Esophagus muscularis mucosa (tissue), 4 donors: ENCODE measurements at regions not wholly inside any gene's neighbourhood (a gene's known extent, or its start where the extent isn't known, plus 50 kb on each side); places are given as distances from the start of the nearest gene placed in this dataset.

Experiments used
- DNase-seq: peaks from one replicate; pipeline ENCODE4 v3.0.0-alpha.2; 2017; ENCODE audit errors: extremely low spot score
- H3K27ac ChIP-seq, 4 donors: fragments of 200-600 bp; sonication (generic); replicated peaks in 1 of 4; 1 replicate in 3 of 4; 2 replicates in 1 of 4; pipeline ENCODE4 v1.5.1; 2016 to 2019; ENCODE audit warnings: mild to moderate bottlenecking in 1 of 4
- H3K27me3 ChIP-seq, 4 donors: fragments of 200-600 bp; sonication (generic); one replicate each; pipeline versions ENCODE4 v1.5.1 to v1.6.0; 2016 to 2019
- H3K36me3 ChIP-seq, 4 donors: fragments of 200-600 bp; sonication (generic); one replicate each; pipeline ENCODE4 v1.5.1; 2016 to 2019
- H3K4me1 ChIP-seq, 4 donors: fragments of 200-600 bp; sonication (generic); one replicate each; pipeline ENCODE4 v1.5.1; 2016 to 2019
- H3K4me3 ChIP-seq, 4 donors: fragments of 200-600 bp; sonication (generic); 1 replicate in 2 of 4; 2 replicates in 2 of 4; pipeline ENCODE4 v1.5.1; 2016 to 2019; ENCODE audit warnings: mild to moderate bottlenecking in 4 of 4, moderate library complexity in 1 of 4
- H3K9me3 ChIP-seq, 4 donors: fragments of 200-600 bp; sonication (generic); 1 replicate in 3 of 4; 2 replicates in 1 of 4; pipeline ENCODE4 v1.5.1; 2016 to 2019
- EP300 ChIP-seq: sonication (generic); formaldehyde crosslinking; IDR thresholded peaks from one replicate; pipeline ENCODE4 v1.6.1; 2017; ENCODE audit warnings: antibody characterized with exemption
- POLR2A ChIP-seq: fragments of 450-650 bp; IDR thresholded peaks from one replicate; pipeline ENCODE4 v1.6.1; 2017; ENCODE audit warnings: antibody characterized with exemption, moderate library complexity, mild to moderate bottlenecking, low read depth
- POLR2AphosphoS5 ChIP-seq, 2 donors: sonication (generic); formaldehyde crosslinking; IDR thresholded peaks; one replicate each; pipeline ENCODE4 v1.6.1; 2017; ENCODE audit warnings: antibody characterized with exemption in 2 of 2
- WGBS: methylation state at CpG from one replicate; pipeline ENCODE4 v1.1.5; 2018; 5-methylcytosine and 5-hydroxymethylcytosine counted together
- intact Hi-C: fragments of 100-400 bp; cut with DNase I; formaldehyde crosslinking; loops from one replicate; pipeline ENCODE4 v1.15.1; 2023
- TF ChIP-seq, protein P1 (sequence below), 3 experiments: fragments of 200-600 bp in 2 of 3; fragments of 450-650 bp in 1 of 3; sonication (generic) in 2 of 3; IDR thresholded peaks; one replicate each; pipeline ENCODE4 v1.5.1; 2017 to 2019; ENCODE audit warnings: antibody characterized with exemption in 3 of 3, mild to moderate bottlenecking in 2 of 3, moderate library complexity in 1 of 3

DNA sequence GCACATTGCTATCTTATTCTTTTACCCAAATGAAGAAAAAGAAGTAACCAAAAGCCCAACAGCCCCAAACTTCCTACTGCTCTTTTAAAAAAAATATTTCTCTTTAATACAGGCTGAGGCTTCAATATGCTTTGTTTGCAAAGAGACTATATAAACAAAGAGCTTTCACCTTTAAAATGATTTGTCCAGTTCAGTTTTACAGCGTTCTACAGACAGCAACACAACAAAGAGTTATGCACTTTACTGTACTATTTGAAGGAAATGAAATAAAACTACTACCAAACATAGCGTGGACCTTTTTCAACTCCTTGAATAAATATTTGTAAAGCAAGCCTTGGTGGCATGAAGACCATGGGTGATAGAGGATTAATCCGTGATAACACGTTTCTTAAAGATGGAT lies 151.2 kb downstream of the FGF9 start:
- no peaks in the 10 kb centered on the region for H3K36me3 ChIP-seq
- no peaks in the 10 kb centered on the region for H3K9me3 ChIP-seq
- no peak for TF ChIP-seq POLR2A
- TF ChIP-seq POLR2AphosphoS5 (IDR thresholded peaks at IDR 0.05): no peak
- TF ChIP-seq EP300: no peak
- peaks cover 0 to 17% (median 14%) of the 10 kb centered on the region in 4 donors for H3K4me1 ChIP-seq
- 62% methylated on average over 4 of the region's 4 CpGs for WGBS
- H3K27ac ChIP-seq: no peak overlapping the region
- no peak for DNase-seq
- H3K27me3 ChIP-seq: peaks cover 0 to 6% (median 0%) of the 10 kb centered on the region in 4 donors
- intact Hi-C loops: no loop called here
- no peak overlapping the region for H3K4me3 ChIP-seq

DNA sequence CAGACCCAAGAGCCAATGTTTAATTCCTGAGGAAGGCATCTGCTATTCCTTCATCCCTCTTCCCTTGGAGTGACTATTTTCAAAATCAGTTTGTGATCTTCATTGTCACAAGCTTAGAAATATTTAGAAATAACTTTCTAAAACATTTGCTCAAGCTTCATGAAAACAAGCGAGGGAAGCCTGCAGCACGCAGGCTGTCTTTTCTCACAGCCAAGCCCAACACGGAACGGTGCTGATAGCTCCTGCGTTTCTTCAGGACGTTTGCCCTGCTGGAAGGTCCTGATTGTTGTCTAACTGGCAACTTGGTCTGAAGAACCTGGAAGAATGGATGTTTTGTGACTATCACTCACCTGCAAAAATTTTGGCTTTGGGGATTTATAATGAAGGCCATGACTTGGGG lies 152.5 kb downstream of the FGF9 start:
- peaks cover 0 to 17% (median 14%) of the 10 kb centered on the region in 4 donors for H3K4me1 ChIP-seq
- no peaks in the 10 kb centered on the region for H3K9me3 ChIP-seq
- TF ChIP-seq EP300 (no peak), POLR2AphosphoS5 (IDR thresholded peaks at IDR 0.05) (no peak), POLR2A (no peak)
- TF ChIP-seq, protein P1, sequence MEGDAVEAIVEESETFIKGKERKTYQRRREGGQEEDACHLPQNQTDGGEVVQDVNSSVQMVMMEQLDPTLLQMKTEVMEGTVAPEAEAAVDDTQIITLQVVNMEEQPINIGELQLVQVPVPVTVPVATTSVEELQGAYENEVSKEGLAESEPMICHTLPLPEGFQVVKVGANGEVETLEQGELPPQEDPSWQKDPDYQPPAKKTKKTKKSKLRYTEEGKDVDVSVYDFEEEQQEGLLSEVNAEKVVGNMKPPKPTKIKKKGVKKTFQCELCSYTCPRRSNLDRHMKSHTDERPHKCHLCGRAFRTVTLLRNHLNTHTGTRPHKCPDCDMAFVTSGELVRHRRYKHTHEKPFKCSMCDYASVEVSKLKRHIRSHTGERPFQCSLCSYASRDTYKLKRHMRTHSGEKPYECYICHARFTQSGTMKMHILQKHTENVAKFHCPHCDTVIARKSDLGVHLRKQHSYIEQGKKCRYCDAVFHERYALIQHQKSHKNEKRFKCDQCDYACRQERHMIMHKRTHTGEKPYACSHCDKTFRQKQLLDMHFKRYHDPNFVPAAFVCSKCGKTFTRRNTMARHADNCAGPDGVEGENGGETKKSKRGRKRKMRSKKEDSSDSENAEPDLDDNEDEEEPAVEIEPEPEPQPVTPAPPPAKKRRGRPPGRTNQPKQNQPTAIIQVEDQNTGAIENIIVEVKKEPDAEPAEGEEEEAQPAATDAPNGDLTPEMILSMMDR (IDR thresholded peaks at IDR 0.05): no peak
- H3K36me3 ChIP-seq: no peaks in the 10 kb centered on the region
- no peak overlapping the region for H3K4me3 ChIP-seq
- H3K27ac ChIP-seq: no peak overlapping the region
- H3K27me3 ChIP-seq: no peaks in the 10 kb centered on the region
- WGBS: 42% methylated on average over 6 of the region's 6 CpGs
- DNase-seq: no peak
- intact Hi-C loops: no loop called here

DNA sequence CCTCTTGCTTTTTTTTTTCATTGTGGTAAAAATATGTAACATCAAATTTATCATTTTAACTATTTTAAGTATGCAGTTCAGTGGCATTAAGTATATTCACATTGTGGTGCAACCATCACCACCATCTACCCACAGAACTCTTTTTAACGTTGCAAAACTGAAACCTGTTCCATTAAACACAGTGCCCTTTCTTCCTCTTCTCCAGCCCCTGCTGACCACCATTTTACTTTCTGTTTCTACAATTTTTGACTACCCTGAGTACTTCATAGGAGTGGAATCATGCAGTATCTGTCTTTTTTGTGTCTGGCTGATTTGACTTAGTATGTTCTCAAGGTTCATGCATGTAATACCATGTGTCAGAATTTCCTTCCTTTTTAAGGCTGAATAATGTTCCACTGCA lies 153.1 kb downstream of the FGF9 start:
- H3K4me3 ChIP-seq: no peak overlapping the region
- WGBS: 74% methylated on average over 1 of the region's 1 CpG
- H3K9me3 ChIP-seq: no peaks in the 10 kb centered on the region
- intact Hi-C loops: no loop called here
- TF ChIP-seq POLR2AphosphoS5 (IDR thresholded peaks at IDR 0.05) (no peak), POLR2A (no peak), EP300 (no peak)
- TF ChIP-seq, protein P1 (IDR thresholded peaks at IDR 0.05): no peak
- H3K4me1 ChIP-seq: peaks cover 0 to 17% (median 14%) of the 10 kb centered on the region in 4 donors
- H3K36me3 ChIP-seq: no peaks in the 10 kb centered on the region
- no peak overlapping the region for H3K27ac ChIP-seq
- no peak for DNase-seq
- no peaks in the 10 kb centered on the region for H3K27me3 ChIP-seq

DNA sequence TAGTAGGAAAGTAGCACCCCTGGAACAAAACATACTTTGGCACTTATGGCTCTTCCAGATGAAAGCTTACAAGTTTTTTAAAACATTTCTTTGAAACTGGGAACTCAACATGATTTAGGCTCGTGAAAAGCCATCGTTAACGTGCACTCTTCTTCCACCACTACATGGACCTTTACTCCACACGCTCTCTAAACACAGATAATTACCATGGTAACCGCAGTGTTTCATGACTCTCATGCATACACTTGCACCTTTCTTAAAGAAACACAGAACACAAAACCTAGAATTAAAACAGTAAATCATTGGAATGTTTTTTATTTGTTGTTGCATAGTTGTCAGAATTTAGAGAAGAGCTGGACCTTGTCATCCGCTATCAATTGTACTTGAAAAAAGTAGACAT lies 154.3 kb downstream of the FGF9 start:
- 58% methylated on average over 6 of the region's 6 CpGs for WGBS
- Histone ChIP-seq H3K4me3 (no peak overlapping the region), H3K9me3 (no peaks in the 10 kb centered on the region), H3K27me3 (no peaks in the 10 kb centered on the region), H3K4me1 (peaks cover 0 to 17% (median 14%) of the 10 kb centered on the region in 4 donors), H3K27ac (no peak overlapping the region), H3K36me3 (no peaks in the 10 kb centered on the region)
- TF ChIP-seq POLR2AphosphoS5 (IDR thresholded peaks at IDR 0.05) (no peak), POLR2A (no peak), EP300 (no peak)
- TF ChIP-seq, protein P1 (IDR thresholded peaks at IDR 0.05): no peak
- no peak for DNase-seq
- intact Hi-C loops: no loop called here

DNA sequence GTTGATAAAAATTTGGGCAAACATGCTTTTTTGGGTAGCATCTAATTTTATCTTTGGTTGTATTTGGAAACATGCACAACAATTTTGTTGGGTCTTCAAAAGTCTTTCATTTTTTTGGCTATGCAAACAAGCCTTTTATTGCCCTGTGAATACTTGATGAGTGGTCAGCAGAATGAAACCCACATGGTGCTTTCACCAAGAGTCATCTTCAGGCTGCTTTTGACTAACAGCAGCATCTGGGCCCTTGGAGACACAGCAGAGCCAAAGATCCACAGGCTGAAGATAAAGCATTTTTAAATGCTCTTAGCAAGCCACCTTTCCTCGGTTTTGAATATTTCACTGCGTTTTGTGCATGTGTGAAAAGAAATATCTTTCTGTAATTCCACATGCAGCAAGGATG lies 154.9 kb downstream of the FGF9 start:
- DNase-seq: no peak
- TF ChIP-seq, protein P1 (IDR thresholded peaks at IDR 0.05): no peak
- TF ChIP-seq EP300 (no peak), POLR2AphosphoS5 (IDR thresholded peaks at IDR 0.05) (no peak), POLR2A (no peak)
- no peaks in the 10 kb centered on the region for H3K27me3 ChIP-seq
- 26% methylated on average over 2 of the region's 2 CpGs for WGBS
- H3K27ac ChIP-seq: no peak overlapping the region
- H3K4me3 ChIP-seq: no peak overlapping the region
- H3K4me1 ChIP-seq: peaks cover 0 to 17% (median 14%) of the 10 kb centered on the region in 4 donors
- H3K9me3 ChIP-seq: no peaks in the 10 kb centered on the region
- intact Hi-C loops: no loop called here
- H3K36me3 ChIP-seq: no peaks in the 10 kb centered on the region
